Hepatocyte (in vitro differentiated cells): ENCODE measurements at regions not wholly inside any gene's neighbourhood (a gene's known extent, or its start where the extent isn't known, plus 50 kb on each side); places are given as distances from the start of the nearest gene placed in this dataset.

Source experiments
- DNase-seq: peaks from one replicate; pipeline ENCODE4 v3.0.0-alpha.2; 2016; ENCODE audit warnings: low spot score
- H2AFZ ChIP-seq: fragments of 200-600 bp; sonication (generic); 2 replicates; pipeline ENCODE4 v1.6.0; 2016; ENCODE audit warnings: antibody characterized with exemption, mild to moderate bottlenecking
- H3K27ac ChIP-seq: fragments of 200-600 bp; sonication (generic); 2 replicates; pipeline ENCODE4 v1.5.1; 2016; ENCODE audit warnings: mild to moderate bottlenecking
- H3K27me3 ChIP-seq: fragments of 200-600 bp; sonication (generic); 2 replicates; pipeline ENCODE4 v1.6.1; 2016
- H3K36me3 ChIP-seq: fragments of 200-600 bp; sonication (generic); replicated peaks from 2 replicates; pipeline ENCODE4 v1.5.1; 2016; ENCODE audit warnings: low read depth; ENCODE audit not compliant: insufficient read depth
- H3K4me1 ChIP-seq: fragments of 200-600 bp; sonication (generic); 2 replicates; pipeline ENCODE4 v1.5.1; 2016; ENCODE audit warnings: mild to moderate bottlenecking, moderate library complexity; ENCODE audit not compliant: insufficient read depth
- H3K4me2 ChIP-seq: fragments of 200-600 bp; sonication (generic); 2 replicates; pipeline ENCODE4 v1.6.0; 2016
- H3K4me3 ChIP-seq: fragments of 200-600 bp; sonication (generic); 2 replicates; pipeline ENCODE4 v1.5.1; 2016; ENCODE audit warnings: mild to moderate bottlenecking
- H3K79me2 ChIP-seq: fragments of 200-600 bp; sonication (generic); 2 replicates; pipeline ENCODE4 v1.6.0; 2017; ENCODE audit warnings: mild to moderate bottlenecking
- H3K9me2 ChIP-seq: fragments of 200-600 bp; sonication (generic); replicated peaks from 2 replicates; pipeline ENCODE4 v1.6.0; 2017; ENCODE audit warnings: mild to moderate bottlenecking; ENCODE audit not compliant: insufficient read depth
- H3K9me3 ChIP-seq: fragments of 200-600 bp; sonication (generic); 2 replicates; pipeline ENCODE4 v1.5.1; 2016; ENCODE audit warnings: low read depth, mild to moderate bottlenecking
- H4K20me1 ChIP-seq: fragments of 200-600 bp; sonication (generic); 2 replicates; pipeline ENCODE4 v1.6.0; 2016; ENCODE audit warnings: mild to moderate bottlenecking; ENCODE audit not compliant: insufficient read depth, poor library complexity, severe bottlenecking
- EZH2 ChIP-seq: fragments of 200-600 bp; sonication (generic); IDR thresholded peaks from 2 replicates; pipeline ENCODE4 v1.6.1; 2016; ENCODE audit warnings: antibody characterized with exemption, mild to moderate bottlenecking, borderline replicate concordance
- EZH2phosphoT487 ChIP-seq: fragments of 200-600 bp; sonication (generic); IDR thresholded peaks from one replicate; pipeline ENCODE4 v1.6.1; 2018; ENCODE audit warnings: antibody characterized with exemption, mild to moderate bottlenecking, low read depth, moderate library complexity; ENCODE audit not compliant: unreplicated experiment, severe bottlenecking
- WGBS: methylation state at CpG from one replicate; pipeline ENCODE4 v1.1.6; 2016; ENCODE audit warnings: low lambda C conversion rate; ENCODE audit errors: missing lambda C conversion rate; 5-methylcytosine and 5-hydroxymethylcytosine counted together
- TF ChIP-seq, protein P1 (sequence below): fragments of 200-600 bp; sonication (generic); IDR thresholded peaks from 2 replicates; pipeline ENCODE4 v1.5.1; 2016; ENCODE audit warnings: antibody characterized with exemption, mild to moderate bottlenecking; ENCODE audit not compliant: poor library complexity

- no peak overlapping the region for H3K4me2 ChIP-seq
- DNase-seq = no peak
- no peak overlapping the region for H3K4me3 ChIP-seq
- no peaks in the 10 kb centered on the region for H3K27me3 ChIP-seq
- no peak overlapping the region for H3K27ac ChIP-seq
- H2AFZ ChIP-seq = no peak overlapping the region
- H3K4me1 ChIP-seq = no peaks in the 10 kb centered on the region
- 76% methylated on average over 5 of the region's 5 CpGs for WGBS
- no peaks in the 10 kb centered on the region for H3K79me2 ChIP-seq
- H3K9me3 ChIP-seq = no peaks in the 10 kb centered on the region
- H4K20me1 ChIP-seq = no peaks in the 10 kb centered on the region
- H3K36me3 ChIP-seq = no peaks in the 10 kb centered on the region
- no peaks in the 10 kb centered on the region for H3K9me2 ChIP-seq
- TF ChIP-seq, protein P1, sequence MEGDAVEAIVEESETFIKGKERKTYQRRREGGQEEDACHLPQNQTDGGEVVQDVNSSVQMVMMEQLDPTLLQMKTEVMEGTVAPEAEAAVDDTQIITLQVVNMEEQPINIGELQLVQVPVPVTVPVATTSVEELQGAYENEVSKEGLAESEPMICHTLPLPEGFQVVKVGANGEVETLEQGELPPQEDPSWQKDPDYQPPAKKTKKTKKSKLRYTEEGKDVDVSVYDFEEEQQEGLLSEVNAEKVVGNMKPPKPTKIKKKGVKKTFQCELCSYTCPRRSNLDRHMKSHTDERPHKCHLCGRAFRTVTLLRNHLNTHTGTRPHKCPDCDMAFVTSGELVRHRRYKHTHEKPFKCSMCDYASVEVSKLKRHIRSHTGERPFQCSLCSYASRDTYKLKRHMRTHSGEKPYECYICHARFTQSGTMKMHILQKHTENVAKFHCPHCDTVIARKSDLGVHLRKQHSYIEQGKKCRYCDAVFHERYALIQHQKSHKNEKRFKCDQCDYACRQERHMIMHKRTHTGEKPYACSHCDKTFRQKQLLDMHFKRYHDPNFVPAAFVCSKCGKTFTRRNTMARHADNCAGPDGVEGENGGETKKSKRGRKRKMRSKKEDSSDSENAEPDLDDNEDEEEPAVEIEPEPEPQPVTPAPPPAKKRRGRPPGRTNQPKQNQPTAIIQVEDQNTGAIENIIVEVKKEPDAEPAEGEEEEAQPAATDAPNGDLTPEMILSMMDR = no peak
- TF ChIP-seq EZH2phosphoT487 (no peak), EZH2 (no peak)
Measured at GRCh38 chr12:20270557-20270956, 97.8 kb upstream of the PDE3A start.

GRCh38 chr12:20272161-20272560, 96.2 kb upstream of the PDE3A start:
- H3K9me2 ChIP-seq = no peaks in the 10 kb centered on the region
- 90% methylated on average over 1 of the region's 1 CpG for WGBS

GRCh38 chr12:20272801-20273200, 95.5 kb upstream of the PDE3A start:
- 84% methylated on average over 2 of the region's 2 CpGs for WGBS

More at GRCh38 chr12:20272161-20272560, 96.2 kb upstream of the PDE3A start:
- no peaks in the 10 kb centered on the region for H3K9me3 ChIP-seq
- H3K27me3 ChIP-seq = no peaks in the 10 kb centered on the region
- TF ChIP-seq EZH2phosphoT487 = no peak
- TF ChIP-seq, protein P1 = no peak
- no peak for TF ChIP-seq EZH2
- no peak overlapping the region for H2AFZ ChIP-seq
- no peak overlapping the region for H3K27ac ChIP-seq
- no peak overlapping the region for H3K4me3 ChIP-seq
- H3K4me2 ChIP-seq = no peak overlapping the region
- H3K36me3 ChIP-seq = no peaks in the 10 kb centered on the region
- H3K79me2 ChIP-seq = no peaks in the 10 kb centered on the region
- no peaks in the 10 kb centered on the region for H3K4me1 ChIP-seq
- H4K20me1 ChIP-seq = no peaks in the 10 kb centered on the region
- DNase-seq = no peak

More at GRCh38 chr12:20272801-20273200, 95.5 kb upstream of the PDE3A start:
- DNase-seq = no peak
- no peaks in the 10 kb centered on the region for H3K9me2 ChIP-seq
- H3K4me2 ChIP-seq = no peak overlapping the region
- H3K27ac ChIP-seq = no peak overlapping the region
- H2AFZ ChIP-seq = no peak overlapping the region
- no peaks in the 10 kb centered on the region for H3K9me3 ChIP-seq
- H4K20me1 ChIP-seq = no peaks in the 10 kb centered on the region
- H3K4me1 ChIP-seq = no peaks in the 10 kb centered on the region
- no peaks in the 10 kb centered on the region for H3K79me2 ChIP-seq
- no peaks in the 10 kb centered on the region for H3K36me3 ChIP-seq
- TF ChIP-seq EZH2 (no peak), EZH2phosphoT487 (no peak)
- TF ChIP-seq, protein P1 = no peak
- H3K27me3 ChIP-seq = no peaks in the 10 kb centered on the region
- no peak overlapping the region for H3K4me3 ChIP-seq
